H1 (cell line): ENCODE measurements at regions not wholly inside any gene's neighbourhood (a gene's known extent, or its start where the extent isn't known, plus 50 kb on each side); places are given as distances from the start of the nearest gene placed in this dataset.

ENCODE experiments used
- RAD21 ChIP-seq, 2 experiments: IDR thresholded peaks in 1 of 2; conservative IDR thresholded peaks in 1 of 2; 2 replicates each; pipeline ENCODE4 v1.6.1; 2011; ENCODE audit warnings: low read depth in 2 of 2, low read length in 2 of 2, improper control_type of control experiment in 1 of 2, inconsistent platforms in 1 of 2, mild to moderate bottlenecking in 1 of 2, moderate library complexity in 1 of 2
- TAF1 ChIP-seq: IDR thresholded peaks from 2 replicates; pipeline ENCODE4 v1.6.1; 2011; ENCODE audit warnings: mild to moderate bottlenecking, low read depth, low read length
- TF ChIP-seq, protein P1 (sequence below), 3 experiments: IDR thresholded peaks; 1 replicate in 2 of 3; 2 replicates in 1 of 3; pipeline versions ENCODE4 v1.5.1 to v1.6.1; 2011; ENCODE audit warnings: low read length in 3 of 3, mild to moderate bottlenecking in 3 of 3, inconsistent platforms in 2 of 3, low read depth in 1 of 3, moderate library complexity in 1 of 3; ENCODE audit not compliant: insufficient read depth in 1 of 3; ENCODE audit errors: control extremely low read depth in 1 of 3

DNA sequence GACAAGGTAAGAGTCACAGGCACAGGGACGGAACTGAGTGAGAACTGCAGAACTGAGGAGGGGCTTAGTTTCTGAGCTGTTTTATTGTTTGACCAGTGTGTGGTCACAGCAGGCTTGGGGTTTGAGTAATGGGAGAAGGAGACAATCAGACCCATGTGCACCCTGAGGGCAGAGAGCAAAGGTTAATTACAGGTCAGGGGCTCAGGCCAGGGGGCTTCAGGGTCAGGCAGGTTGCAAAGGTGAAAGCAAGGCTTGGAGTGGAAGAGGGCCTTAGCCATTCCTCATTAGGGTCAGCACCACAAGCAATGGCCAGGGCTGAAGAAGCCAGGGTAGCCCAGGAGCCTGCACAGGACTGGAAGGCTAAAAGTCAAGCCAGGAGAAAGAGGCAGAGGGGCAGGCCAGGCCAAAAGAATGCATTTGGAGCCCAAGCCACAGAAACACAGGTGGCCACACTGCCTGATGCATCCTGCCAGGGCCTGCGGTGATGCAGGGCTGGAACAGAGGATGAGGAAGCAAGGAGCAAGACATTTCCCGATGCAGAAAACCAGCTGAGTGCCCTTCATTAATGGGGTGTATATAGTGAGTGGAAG, 209.8 kb upstream of the GYPC start:
- TF ChIP-seq, protein P1, sequence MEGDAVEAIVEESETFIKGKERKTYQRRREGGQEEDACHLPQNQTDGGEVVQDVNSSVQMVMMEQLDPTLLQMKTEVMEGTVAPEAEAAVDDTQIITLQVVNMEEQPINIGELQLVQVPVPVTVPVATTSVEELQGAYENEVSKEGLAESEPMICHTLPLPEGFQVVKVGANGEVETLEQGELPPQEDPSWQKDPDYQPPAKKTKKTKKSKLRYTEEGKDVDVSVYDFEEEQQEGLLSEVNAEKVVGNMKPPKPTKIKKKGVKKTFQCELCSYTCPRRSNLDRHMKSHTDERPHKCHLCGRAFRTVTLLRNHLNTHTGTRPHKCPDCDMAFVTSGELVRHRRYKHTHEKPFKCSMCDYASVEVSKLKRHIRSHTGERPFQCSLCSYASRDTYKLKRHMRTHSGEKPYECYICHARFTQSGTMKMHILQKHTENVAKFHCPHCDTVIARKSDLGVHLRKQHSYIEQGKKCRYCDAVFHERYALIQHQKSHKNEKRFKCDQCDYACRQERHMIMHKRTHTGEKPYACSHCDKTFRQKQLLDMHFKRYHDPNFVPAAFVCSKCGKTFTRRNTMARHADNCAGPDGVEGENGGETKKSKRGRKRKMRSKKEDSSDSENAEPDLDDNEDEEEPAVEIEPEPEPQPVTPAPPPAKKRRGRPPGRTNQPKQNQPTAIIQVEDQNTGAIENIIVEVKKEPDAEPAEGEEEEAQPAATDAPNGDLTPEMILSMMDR (IDR thresholded peaks at IDR 0.05; ENCODE audit: control extremely low read depth in 1 of 3, insufficient read depth in 1 of 3, low read depth in 1 of 3, low read length in 3 of 3), result no peak
- TF ChIP-seq RAD21 (IDR thresholded peaks at IDR 0.05 in 1 of 2, conservative IDR thresholded peaks at IDR 0.05 in 1 of 2; ENCODE audit: low read depth in 2 of 2, low read length in 2 of 2) (no peak), TAF1 (no peak)
